ENCODE measurements at regions not wholly inside any gene's neighbourhood (a gene's known extent, or its start where the extent isn't known, plus 50 kb on each side); places are given as distances from the start of the nearest gene placed in this dataset.

DNA sequence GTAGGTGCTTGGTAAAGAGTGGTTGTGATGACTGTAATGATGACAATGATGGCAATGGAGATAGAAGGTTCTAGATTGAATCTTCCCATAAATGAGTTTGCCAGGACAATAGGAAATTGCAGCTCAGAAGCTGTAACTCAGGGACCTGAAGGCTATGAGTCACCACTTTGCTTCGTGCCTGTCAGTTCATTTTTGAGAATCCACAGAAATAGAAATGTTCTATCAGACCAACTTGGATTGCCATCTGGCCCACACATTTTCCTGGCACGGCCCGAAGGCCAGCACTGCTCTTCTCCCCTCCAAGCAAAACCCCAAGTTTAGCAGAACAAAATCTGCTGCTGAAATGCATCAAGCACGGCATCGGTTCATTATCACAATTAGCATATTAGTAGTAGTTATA, 1127.0 kb downstream of the BCL11B start:
- DNase-seq = no peak

DNA sequence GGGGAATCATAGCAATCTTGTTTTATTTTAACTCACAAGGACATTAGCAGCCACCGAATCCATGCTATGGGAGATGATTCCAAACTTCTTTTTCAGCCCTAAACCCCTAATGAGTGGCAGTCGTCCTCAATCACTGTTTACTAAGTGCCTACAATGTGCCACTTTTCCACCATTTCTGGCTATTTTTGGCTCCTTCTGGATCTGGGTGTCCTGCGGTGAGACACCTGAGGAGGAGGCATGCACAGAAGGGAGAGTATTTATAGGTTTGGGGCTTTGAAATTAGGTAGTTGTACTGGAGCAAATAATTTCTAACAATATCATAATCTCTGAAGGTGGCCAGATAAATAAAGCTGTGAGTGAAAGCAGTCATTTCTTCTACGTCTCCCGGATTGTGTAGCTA, 1125.6 kb downstream of the BCL11B start:
- no peak for DNase-seq

DNA sequence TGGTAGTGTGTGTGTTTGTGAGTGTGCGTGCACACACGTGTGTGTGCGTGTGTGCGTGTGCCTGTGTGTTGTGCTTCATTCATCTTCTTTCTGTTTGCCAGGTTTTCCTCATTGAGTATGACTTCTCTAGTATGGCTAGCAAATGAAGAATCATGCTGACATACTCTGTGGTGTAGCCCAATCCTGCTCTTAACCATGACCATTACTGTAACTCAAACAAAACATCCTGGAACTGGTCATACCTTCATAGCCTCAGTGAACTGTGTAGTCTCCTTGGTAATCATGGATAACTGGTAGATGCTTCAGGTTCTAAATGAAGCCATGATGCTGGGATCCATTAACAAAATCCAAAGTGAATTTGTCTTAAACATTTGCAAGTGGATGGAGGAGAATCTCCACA, 1117.7 kb downstream of the BCL11B start:
- no peak for DNase-seq

DNA sequence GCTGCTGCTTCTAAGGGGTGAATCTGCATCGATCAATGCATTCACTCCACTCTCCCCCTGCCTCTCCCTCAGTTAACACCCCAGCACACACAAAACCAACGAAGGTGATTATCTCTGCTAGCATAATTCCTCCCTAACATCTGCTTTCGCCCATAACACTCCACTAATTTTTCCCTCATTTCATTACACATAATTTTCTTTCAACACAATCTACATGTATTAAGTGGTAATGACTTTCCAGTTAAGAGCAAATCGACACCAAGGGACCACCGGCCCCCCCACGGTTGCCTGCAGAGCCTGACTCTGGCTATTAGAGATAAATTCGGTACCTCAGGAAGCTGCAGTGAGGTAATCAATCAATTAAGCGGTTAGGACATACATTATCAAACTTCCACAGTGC, 1115.6 kb downstream of the BCL11B start:
- DNase-seq = no peak

DNA sequence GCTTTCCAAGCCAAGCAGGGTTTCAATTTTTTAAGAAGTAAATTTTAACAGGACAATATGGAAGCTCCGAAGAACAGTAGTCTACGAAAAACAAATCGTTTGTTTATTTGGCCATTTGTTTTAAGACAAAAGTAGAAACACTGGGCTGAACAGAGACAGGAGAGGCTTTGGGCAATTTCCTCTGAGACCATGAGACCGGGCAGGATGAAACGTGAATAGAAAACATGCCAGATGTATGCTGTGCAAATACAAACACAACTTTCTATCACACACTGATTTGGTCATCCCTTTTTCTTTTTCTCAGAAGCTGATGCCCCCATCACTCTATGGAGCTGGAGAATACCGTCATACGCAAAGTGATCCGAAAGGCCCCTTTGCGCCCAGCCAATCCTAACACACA, 1111.1 kb downstream of the BCL11B start:
- DNase-seq = no peak

DNA sequence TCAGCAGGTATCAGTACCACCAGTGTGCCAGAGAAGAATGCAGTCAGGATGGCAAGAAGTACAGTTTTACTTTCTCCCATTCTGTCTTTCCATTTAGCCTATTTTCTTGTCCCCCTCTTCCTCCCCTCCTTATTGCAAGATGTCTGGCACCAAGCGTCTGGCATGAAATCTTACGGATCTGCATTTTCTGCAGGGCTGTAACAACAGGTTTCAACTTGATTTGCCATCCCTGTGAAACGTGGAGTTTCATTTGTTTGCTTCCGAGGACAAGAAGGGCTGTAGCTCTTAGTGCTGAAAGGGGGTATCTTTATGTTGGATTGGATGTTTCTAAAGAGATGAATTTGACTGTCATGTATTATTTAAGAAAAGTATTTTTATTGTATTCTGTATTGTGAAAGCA, 1110.6 kb downstream of the BCL11B start:
- DNase-seq = no peak

DNA sequence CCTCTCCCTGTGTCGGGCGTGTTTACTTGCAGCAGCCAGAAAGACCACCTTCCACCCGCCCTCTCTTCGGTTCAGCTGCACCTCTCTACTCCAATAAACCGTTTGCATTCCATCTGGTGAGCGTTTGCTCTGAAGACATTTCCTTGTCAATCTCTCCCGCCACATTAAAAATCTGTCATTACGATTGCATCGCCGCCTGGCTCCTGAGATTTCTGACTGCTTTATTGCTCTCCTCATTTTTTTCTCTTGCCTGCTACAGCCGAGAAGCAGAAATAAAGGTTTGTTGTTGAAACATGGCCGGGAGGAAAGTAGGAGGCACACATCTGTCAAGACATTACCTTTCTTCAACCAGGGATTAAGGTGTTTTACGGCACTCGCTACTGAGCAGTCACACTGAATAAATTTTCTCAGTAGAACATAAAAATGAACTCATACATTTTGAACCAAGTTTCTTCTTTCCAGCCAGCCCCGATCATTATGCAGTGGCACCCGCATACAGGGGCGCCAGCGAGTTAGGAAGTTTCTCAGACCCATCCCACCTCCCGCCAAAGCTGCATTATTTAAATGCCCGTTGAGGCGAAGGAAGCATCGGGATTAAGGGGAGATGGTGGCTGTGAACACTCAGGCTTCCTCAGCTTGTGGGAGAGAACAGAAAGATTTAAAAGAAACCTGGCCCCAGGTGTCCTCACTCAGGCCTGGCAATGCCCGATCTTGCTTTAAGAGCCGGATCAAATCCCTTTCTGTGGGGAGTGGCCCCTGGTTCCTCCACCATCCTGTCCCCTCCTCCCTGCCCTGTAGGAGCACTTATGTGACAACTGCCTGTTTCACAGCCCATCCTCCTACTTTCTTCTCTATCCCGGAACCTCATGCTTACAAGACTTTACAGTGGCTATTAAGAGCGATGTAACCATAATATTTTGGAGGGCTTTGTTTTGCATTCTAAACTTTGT, 1108.9 kb downstream of the BCL11B start:
- DNase-seq = no peak

DNA sequence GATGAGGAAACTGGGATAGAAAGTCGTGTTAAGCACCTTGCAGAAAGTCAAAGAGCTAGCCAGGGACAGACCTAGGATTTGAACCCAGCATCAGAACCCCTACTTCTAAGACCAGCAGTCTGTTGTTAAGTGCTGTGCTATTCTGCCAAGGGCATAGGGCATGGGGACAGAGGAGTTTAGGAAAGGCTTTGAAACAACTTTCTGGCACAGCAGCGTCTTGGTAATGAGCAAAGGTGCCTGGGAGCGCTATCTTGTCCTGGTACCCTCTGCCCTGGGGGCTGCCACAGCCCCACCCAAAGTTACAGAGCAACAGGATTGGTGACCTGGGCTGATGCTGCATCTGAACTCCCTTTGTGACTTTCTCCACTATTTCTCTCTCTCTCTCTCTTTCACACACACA, 1108.1 kb downstream of the BCL11B start:
- no peak for DNase-seq

DNA sequence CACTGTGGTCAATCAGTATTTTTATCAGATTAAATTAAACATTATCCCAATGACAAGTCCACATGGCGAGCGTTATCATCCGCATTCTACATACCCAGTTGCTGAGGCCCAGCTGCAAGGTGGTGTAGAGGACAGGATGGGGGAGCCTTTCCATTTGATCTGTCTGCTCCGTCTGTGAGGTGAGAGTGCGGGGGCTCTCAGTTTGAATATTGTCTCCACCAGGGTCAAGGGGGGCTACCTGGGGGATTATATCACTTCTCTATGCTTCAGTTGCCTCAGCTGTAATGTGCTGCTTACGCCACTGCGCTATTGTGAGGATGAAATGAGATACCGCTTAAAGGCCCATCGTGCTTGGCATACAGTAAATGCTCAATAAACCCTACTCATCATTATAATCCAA, 1106.0 kb downstream of the BCL11B start:
- no peak for DNase-seq

DNA sequence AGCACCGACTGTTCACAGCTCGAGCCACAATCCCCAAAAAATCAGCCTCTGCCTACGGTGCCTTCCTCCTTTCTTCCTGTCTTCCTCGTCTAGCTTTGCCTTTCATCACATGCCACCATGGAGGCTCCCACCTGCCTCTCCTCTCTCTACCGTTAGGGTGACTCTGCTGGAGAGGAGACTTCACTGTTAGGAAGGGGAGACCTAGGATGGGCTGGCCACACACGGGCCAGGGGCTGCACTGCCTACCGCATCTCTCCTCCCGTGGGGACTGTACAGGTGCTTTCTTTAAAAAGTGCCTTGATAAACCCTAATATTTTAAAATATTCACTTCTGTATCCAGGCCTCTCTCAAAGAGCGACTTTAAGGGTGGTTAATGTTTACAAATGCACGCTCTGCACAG, 1104.7 kb downstream of the BCL11B start:
- no peak for DNase-seq

DNA sequence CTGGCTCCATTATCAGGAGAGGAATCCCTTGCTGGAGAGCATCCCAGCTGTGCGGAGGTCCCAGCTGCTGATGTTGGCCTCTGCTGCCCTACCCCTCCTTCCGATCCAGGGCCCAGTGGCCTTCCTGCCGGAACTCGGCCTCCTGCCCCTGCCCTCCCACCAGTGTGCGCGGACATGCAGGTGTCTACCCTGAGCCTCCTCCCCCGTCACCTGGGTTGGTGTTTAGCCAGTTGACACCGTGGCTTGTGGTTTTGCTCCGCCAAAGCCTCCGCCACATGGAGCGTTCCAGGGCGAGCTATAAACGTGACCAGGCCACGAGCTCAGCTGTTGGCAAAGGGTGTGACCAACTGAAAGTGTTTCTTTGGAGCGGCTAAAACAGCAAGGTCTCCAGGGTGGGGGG, 1104.3 kb downstream of the BCL11B start:
- no peak for DNase-seq

DNA sequence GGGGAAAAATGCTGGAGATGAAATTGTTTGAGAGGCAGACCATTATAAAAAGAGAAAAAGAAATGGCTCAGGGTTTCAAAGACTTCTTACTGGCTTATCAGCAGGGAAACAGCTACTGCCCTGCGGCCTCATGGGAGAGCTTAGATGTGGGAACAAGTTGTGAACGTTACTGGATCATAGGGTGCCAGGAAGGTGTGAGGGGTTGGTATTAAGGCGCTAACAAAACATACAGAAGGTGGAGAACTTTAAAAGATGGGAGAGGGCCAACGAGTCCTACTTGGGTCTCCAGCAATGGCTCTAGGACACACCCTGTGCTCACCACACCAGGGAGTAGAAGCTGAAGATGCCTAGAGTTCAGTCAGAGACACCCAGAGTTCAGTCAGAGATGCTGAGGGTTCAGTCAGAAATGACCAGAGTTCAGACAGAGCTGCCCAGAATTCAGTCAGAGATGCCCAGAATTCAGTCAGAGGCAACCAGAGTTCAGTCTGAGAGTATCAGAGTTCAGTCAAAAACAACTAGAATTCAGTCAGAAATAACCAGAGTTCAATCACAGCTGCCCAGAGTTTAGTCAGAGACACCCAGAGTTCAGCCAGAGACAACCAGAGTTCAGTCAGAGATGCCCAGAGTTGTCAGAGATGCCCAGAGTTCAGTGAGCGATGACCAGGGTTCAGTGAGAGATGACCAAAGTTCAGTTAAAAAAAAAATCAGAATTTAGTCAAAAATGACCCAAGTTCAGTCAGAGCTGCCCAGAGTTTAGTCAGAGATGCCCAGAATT, 1103.6 kb downstream of the BCL11B start:
- no peak for DNase-seq

DNA sequence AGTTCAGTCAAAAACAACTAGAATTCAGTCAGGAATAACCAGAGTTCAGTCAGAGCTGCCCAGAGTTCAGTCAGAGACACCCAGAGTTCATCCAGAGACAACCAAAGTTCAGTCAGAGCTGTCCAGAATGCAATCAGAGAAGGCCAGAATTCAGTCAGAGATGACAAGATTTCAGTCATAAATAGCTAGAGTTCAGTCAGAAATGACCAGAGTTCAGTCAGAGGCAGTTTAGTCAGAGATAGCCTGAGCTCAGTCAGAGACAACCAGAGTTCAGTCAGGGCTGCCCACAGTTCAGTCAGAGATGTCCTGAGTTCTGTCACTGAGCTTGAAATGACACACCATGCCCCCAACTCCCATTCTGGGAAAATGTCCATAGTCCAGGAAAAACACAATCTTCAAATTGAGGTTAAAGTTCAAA, 1102.8 kb downstream of the BCL11B start:
- no peak for DNase-seq

DNA sequence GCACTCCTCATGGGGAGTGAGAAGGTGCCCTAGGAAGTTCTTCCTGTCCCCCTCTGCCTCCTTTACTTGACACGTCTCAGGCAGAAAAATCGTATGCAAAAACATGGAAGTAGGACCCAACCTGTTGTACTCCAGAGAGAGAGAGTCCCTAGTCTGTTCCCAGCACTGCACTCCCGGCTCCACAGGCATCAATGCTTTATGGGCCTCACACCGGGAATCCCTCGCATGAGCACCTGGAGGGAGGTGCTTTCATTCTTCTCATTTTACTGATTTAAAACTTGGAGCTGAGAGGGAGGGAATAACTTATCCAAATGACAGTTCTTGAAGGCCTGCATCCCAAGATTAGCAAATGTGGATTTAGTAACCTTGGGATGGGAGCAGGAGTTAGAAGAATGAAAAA, 1101.4 kb downstream of the BCL11B start:
- DNase-seq = no peak

DNA sequence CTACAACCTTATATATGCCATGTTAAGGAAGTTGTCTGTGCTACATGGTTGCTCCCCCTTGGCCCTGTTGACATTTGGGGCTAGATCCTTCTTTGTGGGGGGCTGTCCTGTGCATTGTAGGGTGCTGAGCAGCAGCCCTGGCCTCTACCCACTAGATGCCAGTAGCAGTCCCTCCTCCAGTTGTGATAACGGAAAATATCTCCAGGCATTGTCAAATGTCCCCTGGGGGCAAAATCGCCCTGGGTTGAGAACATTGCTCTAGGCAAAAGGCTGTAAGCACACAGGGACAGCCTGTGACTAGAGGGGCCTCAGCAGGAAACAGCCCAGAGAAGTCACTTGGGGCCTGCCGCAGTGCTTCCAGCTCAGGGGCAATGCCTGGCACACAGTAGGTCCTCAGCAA, 1100.3 kb downstream of the BCL11B start:
- DNase-seq = no peak

DNA sequence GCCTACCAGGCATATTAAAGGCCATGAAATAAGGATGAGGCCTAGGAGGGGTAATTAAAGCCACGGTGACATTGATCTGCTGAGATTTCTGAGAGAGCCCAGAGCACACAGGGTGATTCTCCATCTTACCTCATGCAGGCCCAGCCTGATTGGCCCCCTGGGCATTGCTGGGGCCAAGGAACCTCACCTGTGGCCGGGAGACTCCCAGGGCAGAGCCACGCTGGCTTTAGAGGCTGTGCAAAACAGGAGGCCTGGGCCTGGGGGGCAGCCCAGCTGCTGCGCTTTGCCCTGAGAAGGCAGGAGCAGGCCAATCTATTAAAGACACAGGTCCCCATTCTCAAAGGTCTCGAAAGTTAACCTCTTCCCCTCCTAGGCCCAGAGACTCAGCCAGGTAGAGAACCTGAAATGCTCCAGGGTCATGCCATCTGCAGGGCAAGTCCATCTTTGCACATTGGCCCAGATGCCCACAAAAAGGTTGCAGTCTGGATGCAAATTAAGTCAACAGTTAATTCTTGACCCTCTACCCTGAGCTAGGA, 1099.7 kb downstream of the BCL11B start:
- DNase-seq = no peak

DNA sequence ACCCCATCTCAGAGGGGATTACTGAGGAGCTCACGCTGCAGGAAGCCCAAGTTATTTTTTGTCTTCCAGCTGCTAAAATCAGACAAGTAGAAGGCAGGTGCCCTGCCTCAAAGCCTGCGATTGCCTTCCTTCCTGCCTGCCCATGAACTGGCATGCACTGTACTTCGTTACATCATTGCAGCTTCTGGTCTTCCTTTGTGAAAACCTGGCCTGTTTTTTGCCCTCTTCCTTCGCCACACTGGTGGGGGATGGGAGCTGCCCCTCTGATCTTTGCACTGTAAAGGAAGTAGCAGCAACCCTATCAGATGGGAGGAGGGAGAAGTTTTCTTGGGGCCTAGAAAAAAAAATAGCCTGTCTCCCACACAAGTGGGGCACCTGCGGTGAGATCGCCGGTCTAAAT, 1098.7 kb downstream of the BCL11B start:
- no peak for DNase-seq

DNA sequence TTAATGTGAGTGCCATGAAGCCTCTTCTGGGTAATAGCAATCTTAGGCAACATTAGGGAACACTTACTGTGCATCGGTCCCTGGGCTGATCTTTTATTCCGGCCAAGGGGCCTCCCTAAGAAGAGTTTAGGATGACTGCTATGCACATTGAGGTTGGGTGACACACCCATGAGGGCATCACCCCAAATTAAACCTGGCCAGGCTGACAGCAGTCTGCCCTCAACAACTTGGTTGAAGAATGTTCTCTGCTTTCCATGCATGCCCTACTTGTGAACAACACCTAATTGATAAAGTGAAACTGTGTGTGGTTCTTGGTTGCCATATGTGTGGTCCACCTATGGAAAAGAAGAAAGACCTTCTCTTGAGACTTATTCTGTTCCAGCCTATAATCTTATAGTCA, 1098.0 kb downstream of the BCL11B start:
- DNase-seq = no peak

DNA sequence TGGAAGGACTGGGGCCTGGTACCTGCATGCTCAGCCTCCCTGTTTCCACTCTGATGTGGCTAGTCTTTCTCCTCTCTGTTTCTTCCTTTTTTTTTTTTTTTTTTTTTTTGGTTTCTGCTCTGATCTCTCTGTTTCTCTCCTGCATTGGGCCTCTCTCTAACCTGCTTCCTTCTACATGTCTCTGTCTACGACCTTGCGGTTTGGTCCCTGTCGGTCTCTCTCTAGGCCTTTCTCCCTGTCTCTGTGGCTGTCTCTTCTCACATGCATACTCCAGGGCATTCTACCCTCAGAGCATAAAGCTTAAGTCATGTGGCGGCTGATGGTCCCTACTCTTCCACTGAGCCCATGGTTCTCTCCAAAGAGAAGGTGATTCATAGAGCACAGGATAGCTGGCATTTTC, 1096.6 kb downstream of the BCL11B start:
- DNase-seq = no peak

DNA sequence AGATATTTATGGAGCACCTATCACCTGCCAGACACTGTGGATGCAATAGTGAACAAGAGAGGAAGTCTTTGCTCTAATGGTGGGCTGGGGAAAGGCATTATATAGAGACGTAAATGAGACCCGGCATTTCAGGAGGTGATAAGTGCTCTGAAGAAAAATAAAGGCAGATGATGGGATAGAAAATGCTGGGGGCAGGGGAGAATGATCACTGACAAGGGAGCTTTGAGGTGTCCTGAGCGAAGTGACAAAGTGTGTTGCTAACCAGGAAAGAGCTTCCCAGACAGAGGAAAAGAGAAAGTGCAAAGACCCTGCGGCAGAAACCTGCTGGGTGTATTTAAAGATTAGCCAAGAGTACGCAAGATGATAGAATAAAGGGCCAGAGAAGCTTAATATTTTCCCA, 1096.1 kb downstream of the BCL11B start:
- no peak for DNase-seq

DNA sequence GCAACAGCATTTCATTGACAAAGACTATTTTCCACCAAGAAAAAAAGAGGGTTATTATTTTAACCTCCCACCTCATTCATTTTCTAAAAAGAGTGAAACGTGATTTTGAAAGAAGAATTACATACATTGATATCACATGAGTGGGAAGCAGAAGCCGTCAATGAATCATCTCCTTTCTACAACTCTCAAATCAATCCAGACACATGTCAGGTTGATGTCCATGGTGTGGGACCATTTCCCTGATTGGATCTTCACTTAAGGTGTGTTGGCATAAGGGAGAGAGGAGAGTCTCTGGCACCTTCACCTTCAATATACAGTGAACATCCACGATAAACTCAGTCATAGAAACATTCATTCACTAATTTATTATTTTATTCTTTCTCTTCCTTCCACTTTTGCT, 1095.1 kb downstream of the BCL11B start:
- DNase-seq = no peak

DNA sequence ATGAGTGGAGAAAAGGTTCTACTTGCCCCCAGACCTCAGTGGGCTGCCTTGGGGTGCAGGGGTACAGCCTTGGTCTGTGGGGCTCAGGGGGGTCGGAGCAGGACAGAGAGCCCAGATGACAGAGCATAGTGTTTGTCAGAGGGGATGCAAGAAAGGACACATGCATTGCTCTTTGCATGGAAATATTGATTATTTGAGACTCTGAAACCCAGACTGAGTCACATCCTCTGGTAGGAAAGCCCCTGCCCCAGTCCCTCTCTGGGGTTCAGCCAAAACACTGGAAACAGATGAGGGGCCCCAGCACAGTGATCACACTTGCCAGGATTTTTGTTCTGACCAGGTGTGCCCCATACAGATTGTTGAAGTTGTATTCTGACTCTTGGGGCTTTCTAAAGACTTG, 1094.4 kb downstream of the BCL11B start:
- no peak for DNase-seq

DNA sequence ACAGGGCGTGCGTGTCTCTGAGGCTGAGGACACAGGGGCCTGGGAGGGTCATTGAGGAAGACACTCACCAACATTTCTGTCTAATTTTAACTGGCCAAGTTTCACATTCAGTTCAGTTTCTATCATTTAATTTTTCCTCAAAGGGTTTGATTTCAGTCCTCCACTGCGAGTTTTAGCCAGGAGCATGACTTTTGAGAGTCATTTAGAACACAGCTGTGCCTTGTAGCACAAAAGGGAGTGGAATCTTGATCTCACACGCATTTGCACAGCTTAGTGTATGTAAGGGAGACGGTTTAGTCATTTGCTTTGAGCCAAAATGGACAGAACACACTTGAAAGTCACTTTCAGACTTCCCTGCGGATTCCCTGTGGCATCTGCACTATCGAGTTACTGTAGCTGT, 1090.8 kb downstream of the BCL11B start:
- DNase-seq = no peak

DNA sequence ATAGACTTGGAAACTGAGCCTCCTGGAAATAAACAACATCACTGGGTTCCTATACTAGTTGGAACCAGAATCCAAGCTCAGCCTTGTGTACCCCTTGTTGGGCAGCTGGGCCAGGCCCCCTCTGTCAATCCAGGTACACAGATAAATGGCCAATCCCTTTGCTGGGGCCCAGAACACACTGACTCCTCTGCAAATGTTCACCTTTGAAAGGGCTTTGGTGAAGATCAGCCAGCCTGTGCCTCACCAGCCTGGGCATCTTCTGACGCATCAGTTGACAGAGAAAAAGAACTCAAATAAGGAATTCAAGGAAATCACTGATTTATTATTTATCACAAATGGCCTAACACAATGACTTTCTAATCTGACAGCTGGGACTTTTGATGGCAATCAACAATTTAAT, 1090.2 kb downstream of the BCL11B start:
- DNase-seq = no peak
